ENCODE measurements at regions not wholly inside any gene's neighbourhood (a gene's known extent, or its start where the extent isn't known, plus 50 kb on each side); places are given as distances from the start of the nearest gene placed in this dataset.

DNA sequence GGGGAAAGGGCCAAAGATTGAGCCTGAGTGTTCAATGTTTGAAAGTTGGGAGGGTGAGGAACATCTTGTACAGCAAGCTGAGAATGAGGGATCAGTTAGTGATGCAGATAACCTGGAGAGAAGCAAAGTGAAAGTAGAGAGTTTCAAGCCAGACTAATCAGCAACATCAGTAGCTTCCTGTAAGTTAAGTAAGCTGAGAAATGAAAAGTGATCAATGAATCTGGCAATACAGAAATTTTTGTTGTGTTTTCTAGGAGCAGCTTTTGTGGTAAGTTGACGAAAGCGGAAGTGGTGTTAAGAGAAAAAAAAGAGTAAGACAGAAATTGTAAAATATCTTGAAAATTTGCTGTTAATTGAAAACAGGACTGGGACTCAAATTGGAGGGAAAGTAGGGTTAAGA is 855.5 kb upstream of the MAP3K7 start:
- TF ChIP-seq CTCF (IDR thresholded peaks at IDR 0.05; ENCODE audit: low read depth, low read length) = no peak
- H3K4me3 ChIP-seq (ENCODE audit: low read depth, low read length) = no peak overlapping the region
- DNase-seq (ENCODE audit: low read depth, low spot score) = no peak
- in situ Hi-C loops (cut with HindIII; ENCODE audit: low sequenced_read_pairs) = no loop called here

GRCh38 chr6:91438570-91438969 is 851.7 kb upstream of the MAP3K7 start:
- DNase-seq (ENCODE audit: low read depth, low spot score) = no peak
- H3K4me3 ChIP-seq (ENCODE audit: low read depth, low read length) = no peak overlapping the region
- in situ Hi-C loops (cut with HindIII; ENCODE audit: low sequenced_read_pairs) = no loop called here
- TF ChIP-seq CTCF (IDR thresholded peaks at IDR 0.05; ENCODE audit: low read depth, low read length) = no peak

GRCh38 chr6:91437315-91437729 is 850.5 kb upstream of the MAP3K7 start:
- TF ChIP-seq CTCF (IDR thresholded peaks at IDR 0.05; ENCODE audit: low read depth, low read length) = no peak
- in situ Hi-C loops (cut with HindIII; ENCODE audit: low sequenced_read_pairs) = no loop called here
- no peak for DNase-seq (ENCODE audit: low read depth, low spot score)
- no peak overlapping the region for H3K4me3 ChIP-seq (ENCODE audit: low read depth, low read length)

DNA sequence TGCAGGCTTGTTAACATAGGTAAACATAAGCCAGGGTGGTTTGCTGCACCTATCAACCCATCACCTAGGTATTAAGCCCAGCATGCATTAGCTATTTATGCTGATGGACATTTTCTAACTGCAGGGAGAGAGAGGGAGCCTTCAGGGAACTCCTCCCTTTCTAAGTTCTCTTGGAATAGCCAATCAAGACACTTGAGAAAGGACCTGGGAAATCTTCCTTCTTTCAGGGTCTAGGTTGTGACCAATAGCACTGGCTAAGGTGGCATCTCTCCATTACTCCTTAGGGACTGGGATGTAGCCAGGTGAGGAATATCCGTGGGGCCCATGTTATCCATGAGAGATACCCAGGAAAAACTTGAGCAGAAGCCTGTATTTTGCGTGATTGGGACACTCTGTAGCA is 849.6 kb upstream of the MAP3K7 start:
- DNase-seq (ENCODE audit: low read depth, low spot score) = no peak
- H3K4me3 ChIP-seq (ENCODE audit: low read depth, low read length) = no peak overlapping the region
- in situ Hi-C loops (cut with HindIII; ENCODE audit: low sequenced_read_pairs) = no loop called here
- TF ChIP-seq CTCF (IDR thresholded peaks at IDR 0.05; ENCODE audit: low read depth, low read length) = no peak

GRCh38 chr6:91435630-91436029 is 848.8 kb upstream of the MAP3K7 start:
- no peak for TF ChIP-seq CTCF (IDR thresholded peaks at IDR 0.05; ENCODE audit: low read depth, low read length)
- in situ Hi-C loops (cut with HindIII; ENCODE audit: low sequenced_read_pairs) = no loop called here
- no peak overlapping the region for H3K4me3 ChIP-seq (ENCODE audit: low read depth, low read length)
- no peak for DNase-seq (ENCODE audit: low read depth, low spot score)

GRCh38 chr6:91434576-91434975 is 847.7 kb upstream of the MAP3K7 start:
- DNase-seq (ENCODE audit: low read depth, low spot score) = no peak
- in situ Hi-C loops (cut with HindIII; ENCODE audit: low sequenced_read_pairs) = no loop called here
- no peak overlapping the region for H3K4me3 ChIP-seq (ENCODE audit: low read depth, low read length)
- no peak for TF ChIP-seq CTCF (IDR thresholded peaks at IDR 0.05; ENCODE audit: low read depth, low read length)

Data from astrocyte of the spinal cord (primary cell).